ENCODE measurements at regions not wholly inside any gene's neighbourhood (a gene's known extent, or its start where the extent isn't known, plus 50 kb on each side); places are given as distances from the start of the nearest gene placed in this dataset.

DNA sequence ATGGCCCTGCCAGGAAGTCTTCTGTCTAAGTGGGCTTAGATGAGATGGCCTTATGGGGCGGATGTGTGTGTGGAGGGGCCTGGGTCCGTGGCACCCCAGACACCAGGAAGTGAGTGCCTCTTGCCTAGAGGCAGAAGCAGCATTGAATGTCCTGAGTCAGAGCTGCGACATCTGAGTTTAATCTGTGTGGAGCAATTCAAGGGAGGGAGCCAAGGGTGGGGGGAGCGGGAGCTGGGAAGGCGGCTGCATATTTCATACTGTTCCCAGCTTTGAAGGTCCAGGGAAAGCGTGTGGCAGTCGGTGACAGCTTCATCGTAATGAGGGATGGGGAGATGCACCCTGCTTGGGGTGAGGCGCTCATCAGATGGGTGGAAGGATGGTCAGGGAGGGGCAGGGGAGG is 73.5 kb upstream of the THY1 start:
- TF ChIP-seq GATA2 (IDR thresholded peaks at IDR 0.05; ENCODE audit: low read depth, low read length) (no peak), GATA3 (IDR thresholded peaks at IDR 0.05; ENCODE audit: low read depth, low read length) (no peak)
